HG02642 (cell line): ENCODE measurements at regions not wholly inside any gene's neighbourhood (a gene's known extent, or its start where the extent isn't known, plus 50 kb on each side); places are given as distances from the start of the nearest gene placed in this dataset.
"Not testable (repeated sequence)": the region's sequence is repeated elsewhere in the genome, so short reads cannot be mapped to it uniquely, and the experiment has no call there.

Experiments
- ATAC-seq: cut with Tn5 transposase; IDR thresholded peaks from one replicate; pipeline ENCODE4 v1.9.1; 2021; ENCODE audit warnings: mild to moderate bottlenecking; ENCODE audit not compliant: unreplicated experiment, poor library complexity

- ATAC-seq, result no peak
Observed at GRCh38 chr13:76634431-76635191, 251.6 kb downstream of the KCTD12 start.

DNA sequence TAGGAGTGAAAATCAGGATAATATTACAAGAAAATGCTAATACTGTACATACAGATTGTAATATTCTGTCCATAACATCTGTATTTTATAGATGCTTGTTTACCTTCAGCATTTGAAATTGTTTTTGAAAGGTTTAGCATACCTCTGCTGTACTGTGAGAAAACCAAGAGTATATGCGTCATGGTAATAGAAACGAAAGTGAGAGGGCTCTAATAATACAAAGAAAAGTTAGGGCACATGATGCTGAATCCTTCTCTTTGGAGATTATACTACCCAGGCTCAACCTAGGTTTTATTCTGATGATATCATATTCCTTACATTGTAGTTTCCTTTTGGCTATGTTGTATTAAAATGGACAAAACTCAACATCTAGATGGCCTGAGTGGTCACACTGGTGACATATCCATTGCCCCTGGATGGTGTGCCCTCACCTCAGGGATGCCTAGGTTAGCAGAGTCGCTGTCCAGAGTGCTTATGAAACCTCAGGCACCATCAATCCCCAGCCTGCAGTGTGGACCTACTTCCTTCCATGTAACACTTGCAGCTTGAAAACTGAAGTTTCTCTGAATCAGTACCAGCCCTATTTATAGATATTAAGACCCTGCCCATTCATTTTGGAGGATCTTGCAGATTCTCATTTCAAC is 253.7 kb downstream of the KCTD12 start:
- no peak for ATAC-seq

DNA sequence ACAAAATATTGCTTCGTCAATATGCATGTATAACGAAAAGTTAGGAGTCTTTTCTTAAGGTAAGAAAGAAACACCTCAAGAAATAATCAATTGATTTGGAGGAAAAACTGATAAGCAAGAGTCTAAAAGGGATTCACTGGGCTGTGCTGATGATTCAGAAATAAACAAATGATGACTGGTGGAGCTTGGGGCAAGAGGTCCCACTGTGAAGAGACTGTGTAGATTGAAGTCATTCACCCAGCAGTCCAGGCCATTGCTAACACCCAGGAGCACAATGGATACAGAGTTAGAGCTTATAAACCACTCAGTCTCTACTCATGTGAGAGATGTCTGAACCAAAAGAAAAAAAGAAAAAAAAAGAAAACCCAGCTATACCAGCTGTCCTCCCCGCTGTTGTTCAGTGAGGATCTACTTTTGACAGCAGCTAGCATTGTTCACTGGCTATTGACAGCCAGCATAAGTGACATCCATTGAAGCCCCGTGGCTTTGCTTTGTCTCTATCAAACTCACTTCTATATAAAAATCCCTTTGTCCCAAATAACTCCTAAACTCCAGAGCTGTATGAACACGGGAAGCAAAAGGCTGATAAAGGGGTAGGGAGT is 255.5 kb downstream of the KCTD12 start:
- ATAC-seq, result no peak

- ATAC-seq, result no peak
Observed at GRCh38 chr13:76622315-76623040, 263.7 kb downstream of the KCTD12 start.

- ATAC-seq, result no peak
Observed at GRCh38 chr13:76621705-76622104, 264.5 kb downstream of the KCTD12 start.

DNA sequence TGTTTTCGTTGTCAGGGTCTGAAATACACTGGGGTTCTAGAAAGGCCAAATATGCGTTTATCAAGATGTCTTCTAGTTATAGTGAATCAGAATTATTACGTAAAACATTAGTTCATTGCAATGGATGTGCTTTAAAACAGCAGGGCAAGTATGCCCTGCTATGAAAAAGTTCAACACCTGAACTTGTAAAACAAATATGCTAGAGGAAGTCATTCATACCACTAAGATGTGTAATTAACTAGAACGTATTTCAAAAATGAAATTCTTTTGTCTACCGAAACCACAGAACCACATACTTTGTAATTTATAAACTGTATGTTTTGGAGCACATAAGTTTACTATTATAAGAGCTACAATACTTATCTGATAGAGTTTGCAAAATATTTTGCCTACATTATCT is 266.2 kb downstream of the KCTD12 start:
- no peak for ATAC-seq

DNA sequence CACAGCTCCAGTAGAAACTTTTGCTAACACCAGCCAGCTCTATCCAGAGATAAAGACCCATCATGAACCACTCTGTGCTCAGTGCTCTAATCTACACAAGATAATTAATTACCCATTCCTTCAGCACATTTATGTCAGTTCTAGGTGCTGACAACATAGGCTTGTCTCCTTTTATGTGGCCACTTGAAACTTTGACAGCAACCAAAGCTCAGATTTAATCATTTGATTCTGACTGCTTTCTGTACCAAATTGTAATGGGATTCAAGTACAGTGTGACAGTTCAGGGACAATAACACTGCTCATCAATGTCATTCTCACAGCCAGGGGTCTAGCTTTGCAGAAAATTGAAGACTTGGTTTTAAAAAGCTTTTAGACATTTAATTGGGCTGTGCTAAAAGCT is 266.6 kb downstream of the KCTD12 start:
- ATAC-seq, result no peak

DNA sequence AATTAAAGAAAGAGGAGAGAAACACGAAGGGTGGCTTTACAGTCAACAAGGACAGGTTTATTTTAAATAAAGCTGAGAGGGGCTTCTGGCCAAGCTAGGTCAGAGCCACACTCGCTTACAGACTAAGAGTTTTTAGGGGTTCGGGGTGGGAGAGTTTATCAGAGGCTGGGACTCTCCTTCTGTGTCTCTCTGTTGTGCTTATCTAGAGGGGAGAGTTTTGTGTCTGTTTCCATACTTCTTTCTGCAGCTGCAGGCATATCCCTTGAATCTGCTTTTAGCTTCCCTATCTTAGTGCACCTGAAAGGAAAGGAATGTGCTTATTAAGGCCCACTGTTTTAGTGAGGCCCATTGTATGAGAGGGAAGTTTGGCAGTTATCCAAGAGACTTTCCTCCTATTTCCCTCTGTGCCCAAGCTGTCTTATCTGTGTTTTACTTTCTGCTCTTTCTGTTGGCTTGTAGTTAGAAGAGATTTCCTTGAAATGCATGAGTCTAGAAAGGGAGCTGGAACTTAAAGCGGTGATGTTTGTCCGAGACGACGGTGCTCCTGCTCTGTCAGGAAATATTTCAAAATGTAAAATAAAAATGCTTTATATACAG is 275.3 kb downstream of the KCTD12 start:
- no peak for ATAC-seq

- ATAC-seq, result no peak
Observed at GRCh38 chr13:76609643-76610042, 276.6 kb downstream of the KCTD12 start.

- no peak for ATAC-seq
Observed at GRCh38 chr13:76607866-76608265, 278.3 kb downstream of the KCTD12 start.

DNA sequence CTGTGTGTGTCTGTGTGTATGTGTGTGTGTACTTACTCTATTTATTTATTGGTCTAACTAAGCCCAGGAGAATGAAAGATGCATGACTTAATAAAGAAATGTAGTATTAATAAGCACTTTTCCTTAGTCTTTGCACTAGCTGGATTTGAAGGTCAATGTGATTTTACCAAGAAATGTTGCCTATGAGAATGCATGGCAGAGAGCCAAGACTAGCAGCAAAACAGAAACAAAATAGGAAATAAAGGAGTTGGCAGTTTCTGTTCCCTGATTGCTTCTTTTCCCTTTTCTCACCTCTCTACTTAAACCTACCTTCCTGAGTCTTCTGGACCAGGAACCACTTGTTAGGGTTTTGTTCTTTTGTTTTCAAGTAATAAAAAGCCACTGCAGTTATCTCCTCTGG is 286.1 kb downstream of the KCTD12 start:
- no peak for ATAC-seq

- no peak for ATAC-seq
Observed at GRCh38 chr13:76597868-76598267, 288.3 kb downstream of the KCTD12 start.

GRCh38 chr13:76596216-76596615 is 290.0 kb downstream of the KCTD12 start:
- no peak for ATAC-seq

- ATAC-seq, result no peak
Observed at GRCh38 chr13:76594435-76594834, 291.8 kb downstream of the KCTD12 start.

DNA sequence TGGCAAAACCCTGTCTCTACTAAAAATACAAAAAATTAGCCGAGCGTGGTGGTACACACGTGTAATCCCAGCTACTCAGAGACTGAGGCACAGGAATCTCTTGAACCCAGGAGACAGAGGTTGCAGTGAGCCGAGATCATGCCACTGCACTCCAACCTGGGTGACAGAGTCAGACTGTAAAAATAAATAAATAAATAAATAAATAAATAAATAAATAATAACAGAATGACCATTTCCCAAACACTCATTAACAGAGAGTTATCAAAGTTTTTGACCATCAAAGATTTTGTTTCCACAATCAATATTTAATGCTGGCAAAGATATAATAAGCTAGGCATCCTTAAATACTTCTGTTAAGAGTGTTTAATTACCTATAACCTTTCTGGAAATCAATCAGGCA is 299.4 kb downstream of the KCTD12 start:
- ATAC-seq, result no peak

GRCh38 chr13:76579701-76580100 is 306.5 kb downstream of the KCTD12 start:
- no peak for ATAC-seq

DNA sequence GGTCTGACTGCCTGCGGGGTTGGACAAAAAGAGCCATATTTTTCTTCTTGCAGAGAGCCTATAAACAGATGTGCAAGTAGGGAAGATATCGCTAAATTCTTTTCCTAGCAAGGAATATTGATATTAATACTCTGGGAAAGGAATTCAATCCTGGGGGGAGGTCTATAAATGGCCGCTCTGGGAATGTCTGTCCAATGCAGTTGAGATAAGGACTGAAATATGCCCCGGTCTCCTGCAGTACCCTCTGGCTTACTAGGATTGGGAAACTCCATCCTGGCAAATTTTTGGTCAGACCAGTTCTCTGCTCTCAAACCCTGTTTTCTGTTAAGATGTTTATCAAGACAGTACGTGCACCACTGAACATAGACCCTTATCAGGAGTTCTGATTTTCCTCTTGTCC is 310.6 kb downstream of the KCTD12 start:
- ATAC-seq, result not testable (repeated sequence)

- no peak for ATAC-seq
Observed at GRCh38 chr13:76570510-76570971, 315.7 kb downstream of the KCTD12 start.

- ATAC-seq, result no peak
Observed at GRCh38 chr13:76556627-76557026, 329.6 kb downstream of the KCTD12 start.

DNA sequence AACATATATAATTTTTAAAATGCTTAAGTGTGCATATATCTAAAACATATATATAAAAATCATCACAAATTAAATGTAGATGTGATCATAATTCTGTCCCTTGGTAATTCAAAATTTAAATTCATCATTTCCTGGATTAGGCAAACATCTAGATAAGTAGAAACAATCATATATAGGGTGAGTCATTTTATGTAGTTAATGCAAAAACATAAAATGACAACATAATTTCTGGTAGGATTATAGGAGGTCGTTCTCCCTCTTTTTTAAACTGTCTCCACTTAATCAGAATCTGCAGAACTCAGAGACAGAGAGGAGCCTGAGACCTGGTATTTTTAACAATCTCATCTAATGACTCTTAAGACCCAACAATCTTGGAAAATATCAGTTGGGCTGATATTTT is 333.4 kb downstream of the KCTD12 start:
- no peak for ATAC-seq
